Spleen (tissue), 11 donors: ENCODE measurements at regions not wholly inside any gene's neighbourhood (a gene's known extent, or its start where the extent isn't known, plus 50 kb on each side); places are given as distances from the start of the nearest gene placed in this dataset.

Source experiments
- DNase-seq: peaks from one replicate; pipeline ENCODE4 v3.0.0-alpha.2; 2020
- H3K27ac ChIP-seq, 8 donors: fragments of 200-600 bp; sonication (generic) in 7 of 8; 1 replicate in 4 of 8; 2 replicates in 4 of 8; pipeline versions ENCODE4 v1.5.0 to v1.8.0; 2016 to 2021; ENCODE audit warnings: inconsistent platforms in 4 of 8, mild to moderate bottlenecking in 4 of 8, moderate library complexity in 1 of 8
- H3K27me3 ChIP-seq, 7 donors: fragments of 200-600 bp; sonication (generic) in 6 of 7; replicated peaks in 1 of 7; 1 replicate in 4 of 7; 2 replicates in 3 of 7; pipeline versions ENCODE4 v1.5.0 to v1.8.0; 2016 to 2021; ENCODE audit warnings: inconsistent platforms in 3 of 7, mild to moderate bottlenecking in 1 of 7
- H3K36me3 ChIP-seq, 6 donors: fragments of 200-600 bp; sonication (generic) in 5 of 6; 1 replicate in 4 of 6; 2 replicates in 2 of 6; pipeline versions ENCODE4 v1.5.0 to v1.8.0; 2016 to 2021; ENCODE audit warnings: inconsistent platforms in 2 of 6
- H3K4me1 ChIP-seq, 6 donors: fragments of 200-600 bp; sonication (generic) in 5 of 6; 1 replicate in 3 of 6; 2 replicates in 3 of 6; pipeline versions ENCODE4 v1.5.0 to v1.8.0; 2016 to 2021; ENCODE audit warnings: inconsistent platforms in 3 of 6
- H3K4me3 ChIP-seq, 8 donors: fragments of 200-600 bp; sonication (generic) in 7 of 8; 1 replicate in 4 of 8; 2 replicates in 4 of 8; pipeline versions ENCODE4 v1.5.0 to v1.8.0; 2016 to 2021; ENCODE audit warnings: inconsistent platforms in 4 of 8, mild to moderate bottlenecking in 4 of 8, moderate library complexity in 2 of 8
- H3K9me3 ChIP-seq, 8 donors: fragments of 200-600 bp; sonication (generic) in 7 of 8; 1 replicate in 4 of 8; 2 replicates in 4 of 8; pipeline versions ENCODE4 v1.5.0 to v1.8.0; 2016 to 2021; ENCODE audit warnings: inconsistent platforms in 4 of 8
- POLR2A ChIP-seq, 3 donors: fragments of 450-650 bp; IDR thresholded peaks; one replicate each; pipeline ENCODE4 v1.5.1; 2017; ENCODE audit warnings: antibody characterized with exemption in 3 of 3, mild to moderate bottlenecking in 1 of 3
- POLR2AphosphoS5 ChIP-seq, 3 donors: sonication (generic); formaldehyde crosslinking; IDR thresholded peaks; one replicate each; pipeline ENCODE4 v1.5.1; 2017; ENCODE audit warnings: antibody characterized with exemption in 3 of 3
- WGBS, 5 donors: extraction: QIAGEN DNeasy Blood & Tissue Kit in 3 of 5; methylation state at CpG; one replicate each; pipeline versions ENCODE4 v1.1.5 to v1.1.7; 2013 to 2018; 5-methylcytosine and 5-hydroxymethylcytosine counted together
- intact Hi-C: fragments of 100-400 bp; cut with DNase I; formaldehyde crosslinking; loops from one replicate; pipeline ENCODE4 v1.15.0; 2023; ENCODE audit warnings: low total_unique reads
- TF ChIP-seq, protein P1 (sequence below), 11 experiments: fragments of 200-600 bp in 7 of 11; fragments of 450-650 bp in 4 of 11; sonication (generic) in 4 of 11; IDR thresholded peaks in 8 of 11; conservative IDR thresholded peaks in 3 of 11; 1 replicate in 7 of 11; 2 replicates in 4 of 11; pipeline versions ENCODE4 v1.4.0 to v1.8.0; 2016 to 2021; ENCODE audit warnings: antibody characterized with exemption in 11 of 11, inconsistent platforms in 4 of 11, mild to moderate bottlenecking in 1 of 11
- donor health status: healthy with polysubstance abuse.
- donor health status: DM: no; HTN: no; CAD: no; lungs with moderate emphysema.
- donor health status: DM: no; HTN: no; CAD: no.
- donor health status: Bipolar disorder and iron deficiency.
- donor health status: healthy.
- donor health status: DM: no; HTN: no; CAD: no.
- donor health status: DM: yes; HTN: yes; CAD: no.

- no peaks in the 10 kb centered on the region for H3K27me3 ChIP-seq
- DNase-seq: peak; percentile 80
- intact Hi-C loops: no loop called here
- H3K4me3 ChIP-seq: peak overlapping the region in 1 of 8 donors; percentile 41
- 62 to 75% (median 70%) methylated on average over 16 to 17 of the region's 17 CpGs for WGBS, 5 donors
- TF ChIP-seq, protein P1, sequence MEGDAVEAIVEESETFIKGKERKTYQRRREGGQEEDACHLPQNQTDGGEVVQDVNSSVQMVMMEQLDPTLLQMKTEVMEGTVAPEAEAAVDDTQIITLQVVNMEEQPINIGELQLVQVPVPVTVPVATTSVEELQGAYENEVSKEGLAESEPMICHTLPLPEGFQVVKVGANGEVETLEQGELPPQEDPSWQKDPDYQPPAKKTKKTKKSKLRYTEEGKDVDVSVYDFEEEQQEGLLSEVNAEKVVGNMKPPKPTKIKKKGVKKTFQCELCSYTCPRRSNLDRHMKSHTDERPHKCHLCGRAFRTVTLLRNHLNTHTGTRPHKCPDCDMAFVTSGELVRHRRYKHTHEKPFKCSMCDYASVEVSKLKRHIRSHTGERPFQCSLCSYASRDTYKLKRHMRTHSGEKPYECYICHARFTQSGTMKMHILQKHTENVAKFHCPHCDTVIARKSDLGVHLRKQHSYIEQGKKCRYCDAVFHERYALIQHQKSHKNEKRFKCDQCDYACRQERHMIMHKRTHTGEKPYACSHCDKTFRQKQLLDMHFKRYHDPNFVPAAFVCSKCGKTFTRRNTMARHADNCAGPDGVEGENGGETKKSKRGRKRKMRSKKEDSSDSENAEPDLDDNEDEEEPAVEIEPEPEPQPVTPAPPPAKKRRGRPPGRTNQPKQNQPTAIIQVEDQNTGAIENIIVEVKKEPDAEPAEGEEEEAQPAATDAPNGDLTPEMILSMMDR (IDR thresholded peaks at IDR 0.05 in 8 of 11, conservative IDR thresholded peaks at IDR 0.05 in 3 of 11): no peak
- TF ChIP-seq POLR2AphosphoS5 (IDR thresholded peaks at IDR 0.05): peak in 1 of 3 donors; percentile 42
- H3K36me3 ChIP-seq: no peaks in the 10 kb centered on the region
- peak overlapping the region; percentile 34 to 88 (median 76) for H3K27ac ChIP-seq
- no peaks in the 10 kb centered on the region for H3K9me3 ChIP-seq
- H3K4me1 ChIP-seq: peaks cover 20 to 67% (median 52%) of the 10 kb centered on the region in 6 donors
These were observed 52.6 kb upstream of the SMNDC1 start for GRCh38 chr10:110357252-110357780.

DNA sequence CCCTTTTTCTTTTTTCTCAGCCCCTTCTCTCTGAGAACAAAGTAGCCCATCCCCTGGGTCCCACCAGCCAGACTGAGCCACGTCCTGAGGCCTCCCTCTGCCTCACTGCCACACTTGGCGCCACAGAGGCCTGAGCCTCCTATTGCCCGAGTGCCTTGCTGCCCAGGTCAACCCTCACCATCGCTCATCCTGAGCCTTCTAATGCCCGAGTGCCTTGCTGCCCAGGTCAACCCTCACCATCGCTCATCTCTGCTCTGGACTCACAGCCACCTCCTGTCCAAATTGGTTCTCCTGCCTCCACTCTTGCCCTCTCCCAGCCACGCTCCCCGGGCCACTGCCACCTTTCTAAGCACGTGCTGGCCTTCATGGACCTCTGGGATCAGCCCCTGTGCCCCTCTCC lies 53.2 kb upstream of the SMNDC1 start:
- 86 to 93% (median 91%) methylated on average over 9 of the region's 9 CpGs for WGBS, 5 donors
- Histone ChIP-seq H3K4me1 (peaks cover 20 to 65% (median 52%) of the 10 kb centered on the region in 6 donors), H3K27ac (peak overlapping the region in 6 of 8 donors; percentile 63 to 88 (median 79)), H3K36me3 (no peaks in the 10 kb centered on the region), H3K9me3 (no peaks in the 10 kb centered on the region), H3K4me3 (no peak overlapping the region), H3K27me3 (no peaks in the 10 kb centered on the region)
- TF ChIP-seq POLR2AphosphoS5 (IDR thresholded peaks at IDR 0.05): no peak
- TF ChIP-seq, protein P1 (IDR thresholded peaks at IDR 0.05 in 8 of 11, conservative IDR thresholded peaks at IDR 0.05 in 3 of 11): no peak
- no peak for TF ChIP-seq POLR2A (IDR thresholded peaks at IDR 0.05)
- DNase-seq: no peak
- intact Hi-C loops: no loop called here

GRCh38 chr10:110358278-110358677 lies 53.6 kb upstream of the SMNDC1 start:
- peaks cover 20 to 61% (median 51%) of the 10 kb centered on the region in 6 donors for H3K4me1 ChIP-seq

More at GRCh38 chr10:110358278-110358677, 53.6 kb upstream of the SMNDC1 start:
- H3K27ac ChIP-seq: peak overlapping the region in 5 of 8 donors; percentile 63 to 88 (median 81)
- H3K9me3 ChIP-seq: no peaks in the 10 kb centered on the region
- no peaks in the 10 kb centered on the region for H3K27me3 ChIP-seq
- no peak for DNase-seq
- 71 to 91% (median 74%) methylated on average over 1 of the region's 1 CpG for WGBS, 5 donors
- no peaks in the 10 kb centered on the region for H3K36me3 ChIP-seq
- no peak overlapping the region for H3K4me3 ChIP-seq
- TF ChIP-seq POLR2A (IDR thresholded peaks at IDR 0.05) (no peak), POLR2AphosphoS5 (IDR thresholded peaks at IDR 0.05) (no peak)
- TF ChIP-seq, protein P1 (IDR thresholded peaks at IDR 0.05 in 8 of 11, conservative IDR thresholded peaks at IDR 0.05 in 3 of 11): no peak
- intact Hi-C loops: no loop called here
